Large intestine (tissue), 3 donors: ENCODE measurements at regions not wholly inside any gene's neighbourhood (a gene's known extent, or its start where the extent isn't known, plus 50 kb on each side); places are given as distances from the start of the nearest gene placed in this dataset.
A peak's percentile ranks its signal among the peaks of the same experiment; 100 is the strongest.
"Not testable (repeated sequence)": the region's sequence is repeated elsewhere in the genome, so short reads cannot be mapped to it uniquely, and the experiment has no call there.

Source experiments
- DNase-seq, 2 donors: peaks; one replicate each; pipeline versions ENCODE4 v3.0.0 to v3.0.0-alpha.2; 2013
- H3K27ac ChIP-seq: one replicate; pipeline ENCODE4 v1.5.1; 2013; ENCODE audit warnings: low read length
- H3K27me3 ChIP-seq: 2 replicates; pipeline ENCODE4 v1.6.1; 2013; ENCODE audit warnings: low read length; ENCODE audit not compliant: control insufficient read depth, insufficient read depth
- H3K36me3 ChIP-seq: 2 replicates; pipeline ENCODE4 v1.6.1; 2013; ENCODE audit warnings: low read length; ENCODE audit not compliant: control insufficient read depth, insufficient read depth
- H3K4me1 ChIP-seq: one replicate; pipeline ENCODE4 v1.6.1; 2013; ENCODE audit warnings: low read length; ENCODE audit not compliant: control insufficient read depth, insufficient read depth
- H3K4me3 ChIP-seq: one replicate; pipeline ENCODE4 v1.5.1; 2013; ENCODE audit warnings: low read length
- H3K9me3 ChIP-seq: one replicate; pipeline ENCODE4 v1.6.1; 2013; ENCODE audit warnings: mild to moderate bottlenecking, low read depth, low read length, moderate library complexity; ENCODE audit not compliant: control insufficient read depth
- WGBS: methylation state at CpG from one replicate; pipeline ENCODE4 v1.1.5; 2013; ENCODE audit warnings: low lambda C conversion rate; ENCODE audit not compliant: insufficient coverage; 5-methylcytosine and 5-hydroxymethylcytosine counted together

DNA sequence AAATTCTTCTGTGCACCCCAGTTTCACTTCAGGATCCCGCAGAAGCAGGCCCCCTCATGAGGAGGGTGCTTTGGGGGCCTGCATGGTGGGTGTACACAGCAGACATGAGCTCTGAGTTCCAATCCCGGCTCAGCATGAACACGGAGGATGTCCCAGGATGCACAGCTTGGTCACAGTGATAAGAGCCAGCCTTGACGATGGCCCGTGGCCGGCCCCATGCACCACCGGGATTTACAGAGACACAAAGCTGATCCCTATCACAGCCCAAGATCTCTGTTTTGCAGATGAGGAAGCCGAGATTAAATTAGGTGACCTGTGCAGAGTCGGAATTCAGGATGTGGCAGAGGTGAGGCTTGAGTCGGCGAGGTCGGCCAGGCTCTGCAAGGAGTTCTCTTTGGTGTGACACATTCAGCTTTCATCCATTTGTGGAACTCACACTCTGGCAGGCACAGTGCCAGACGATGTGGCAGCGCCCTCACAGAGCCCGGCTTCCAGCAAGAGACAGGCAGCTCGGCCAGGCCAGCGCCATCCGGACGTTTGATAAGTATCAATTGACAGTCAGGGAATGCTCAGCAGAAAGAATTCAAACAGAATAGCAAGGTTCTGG is 456.3 kb upstream of the MYT1L start:
- H3K9me3 ChIP-seq, result no peaks in the 10 kb centered on the region
- no peak overlapping the region for H3K4me3 ChIP-seq
- WGBS, result no CpG with 5 or more reads among the region's 19 CpGs
- no peaks in the 10 kb centered on the region for H3K36me3 ChIP-seq
- no peaks in the 10 kb centered on the region for H3K4me1 ChIP-seq
- no peak for DNase-seq
- no peaks in the 10 kb centered on the region for H3K27me3 ChIP-seq
- H3K27ac ChIP-seq, result no peak overlapping the region

DNA sequence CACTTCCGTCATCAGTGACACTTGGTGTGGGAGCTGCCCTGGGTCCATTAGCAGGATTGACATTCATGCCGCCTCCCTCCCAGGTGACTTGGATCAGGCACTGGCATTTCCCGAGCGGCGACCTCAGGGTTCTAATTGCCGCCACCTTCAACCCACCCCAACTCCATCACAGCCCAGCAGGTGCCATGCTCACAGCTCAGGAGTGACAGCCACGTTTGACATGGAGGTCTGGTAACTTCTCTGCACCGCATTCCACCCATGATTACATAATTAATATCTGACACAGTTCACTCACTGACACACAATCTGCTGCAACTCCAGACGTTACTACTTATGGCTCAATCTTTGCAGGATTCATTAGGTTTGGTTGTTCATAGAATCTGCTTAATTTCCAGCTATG is 450.9 kb upstream of the MYT1L start:
- Histone ChIP-seq H3K4me3 (no peak overlapping the region), H3K27ac (no peak overlapping the region), H3K4me1 (no peaks in the 10 kb centered on the region), H3K9me3 (peaks cover 11% of the 10 kb centered on the region), H3K36me3 (no peaks in the 10 kb centered on the region), H3K27me3 (no peaks in the 10 kb centered on the region)
- no CpG with 5 or more reads among the region's 9 CpGs for WGBS
- no peak for DNase-seq

DNA sequence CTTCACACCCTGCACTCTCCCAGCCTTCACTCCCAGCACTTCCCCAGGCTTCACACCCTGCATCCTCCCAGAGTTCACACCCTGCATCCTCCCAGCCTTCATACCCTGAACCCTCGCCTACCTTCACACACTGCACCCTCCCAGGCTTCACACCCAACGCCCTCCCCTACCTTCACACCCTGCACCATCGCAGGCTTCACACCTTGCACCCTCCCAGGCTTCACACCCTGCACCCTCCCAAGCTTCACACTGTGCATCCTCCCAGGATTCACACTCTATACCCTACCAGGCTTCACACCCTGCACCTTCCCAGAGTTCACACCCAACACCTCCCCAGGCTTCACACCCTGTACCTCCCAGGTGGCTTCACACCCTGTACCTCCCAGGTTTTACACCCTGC is 448.7 kb upstream of the MYT1L start:
- no peak overlapping the region for H3K27ac ChIP-seq
- H3K4me1 ChIP-seq, result no peaks in the 10 kb centered on the region
- H3K9me3 ChIP-seq, result peaks cover 11% of the 10 kb centered on the region
- WGBS, result 73% methylated on average over 2 of the region's 3 CpGs
- DNase-seq, result no peak
- no peak overlapping the region for H3K4me3 ChIP-seq
- H3K36me3 ChIP-seq, result no peaks in the 10 kb centered on the region
- H3K27me3 ChIP-seq, result no peaks in the 10 kb centered on the region

DNA sequence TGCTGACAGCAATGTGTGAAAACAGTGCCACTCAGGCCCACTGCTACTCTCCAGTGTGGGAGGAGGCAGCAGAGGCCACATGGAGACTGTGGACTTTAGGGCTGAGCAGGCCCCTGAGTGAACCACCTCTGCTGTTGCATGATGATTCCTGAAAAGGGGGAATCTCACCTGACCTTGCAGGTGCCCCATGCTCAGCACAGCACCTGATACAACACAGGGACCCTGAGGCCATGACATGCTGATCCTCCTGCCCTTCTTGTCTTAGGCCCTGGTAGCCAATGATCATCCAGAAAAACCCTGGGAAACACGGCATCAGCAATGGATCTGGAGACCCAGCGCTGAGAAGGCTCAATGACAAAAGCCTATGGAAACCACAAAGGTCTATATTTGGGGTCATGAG is 446.8 kb upstream of the MYT1L start:
- Histone ChIP-seq H3K27me3 (no peaks in the 10 kb centered on the region), H3K9me3 (peaks cover 11% of the 10 kb centered on the region), H3K36me3 (no peaks in the 10 kb centered on the region), H3K27ac (no peak overlapping the region), H3K4me3 (no peak overlapping the region), H3K4me1 (no peaks in the 10 kb centered on the region)
- no peak for DNase-seq
- WGBS, result no CpG with 5 or more reads among the region's 2 CpGs

DNA sequence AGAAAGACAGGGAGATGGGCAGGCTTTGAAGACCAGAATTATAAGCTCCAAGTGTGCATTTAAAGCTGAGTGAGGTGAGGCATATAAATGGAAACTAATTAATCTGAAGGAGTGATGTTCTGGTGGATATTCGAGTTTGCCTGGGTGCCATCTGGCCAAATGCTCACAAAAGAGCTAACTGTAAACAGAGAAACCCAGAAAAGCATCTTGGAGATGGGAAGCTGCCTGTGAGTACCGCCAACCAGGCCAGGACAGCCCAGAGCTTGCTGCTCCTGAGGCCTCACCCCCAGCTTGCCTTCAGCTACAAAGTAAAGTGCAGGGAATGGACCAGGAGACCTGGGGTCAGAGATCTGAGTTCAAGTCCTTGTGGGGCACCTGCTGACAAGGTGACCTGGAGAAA is 446.1 kb upstream of the MYT1L start:
- no CpG with 5 or more reads among the region's 2 CpGs for WGBS
- no peak overlapping the region for H3K4me3 ChIP-seq
- no peak for DNase-seq
- H3K36me3 ChIP-seq, result no peaks in the 10 kb centered on the region
- H3K27me3 ChIP-seq, result no peaks in the 10 kb centered on the region
- peaks cover 11% of the 10 kb centered on the region for H3K9me3 ChIP-seq
- H3K4me1 ChIP-seq, result no peaks in the 10 kb centered on the region
- H3K27ac ChIP-seq, result no peak overlapping the region

DNA sequence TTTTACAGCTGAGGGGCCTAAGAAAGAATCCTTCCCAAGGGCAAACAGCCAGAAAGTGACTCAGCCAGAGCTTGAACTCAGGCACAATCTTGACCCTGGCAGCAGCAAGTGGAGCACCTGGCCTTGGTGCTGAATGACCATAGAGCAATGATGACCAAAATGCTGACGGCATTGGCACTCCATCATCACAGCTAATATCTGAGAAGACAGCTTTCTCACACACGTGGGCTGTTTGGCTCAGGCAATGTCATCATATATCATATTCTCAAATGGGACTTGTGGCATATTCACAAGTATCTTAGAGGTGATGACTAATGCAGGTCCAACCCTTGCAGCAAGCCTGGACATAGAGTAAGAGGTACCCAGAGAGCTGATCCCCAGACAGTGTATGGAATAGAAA is 443.9 kb upstream of the MYT1L start:
- WGBS, result no CpG with 5 or more reads among the region's 2 CpGs
- Histone ChIP-seq H3K27me3 (no peaks in the 10 kb centered on the region), H3K36me3 (no peaks in the 10 kb centered on the region), H3K4me1 (no peaks in the 10 kb centered on the region), H3K27ac (no peak overlapping the region), H3K9me3 (peaks cover 3% of the 10 kb centered on the region), H3K4me3 (no peak overlapping the region)
- no peak for DNase-seq

DNA sequence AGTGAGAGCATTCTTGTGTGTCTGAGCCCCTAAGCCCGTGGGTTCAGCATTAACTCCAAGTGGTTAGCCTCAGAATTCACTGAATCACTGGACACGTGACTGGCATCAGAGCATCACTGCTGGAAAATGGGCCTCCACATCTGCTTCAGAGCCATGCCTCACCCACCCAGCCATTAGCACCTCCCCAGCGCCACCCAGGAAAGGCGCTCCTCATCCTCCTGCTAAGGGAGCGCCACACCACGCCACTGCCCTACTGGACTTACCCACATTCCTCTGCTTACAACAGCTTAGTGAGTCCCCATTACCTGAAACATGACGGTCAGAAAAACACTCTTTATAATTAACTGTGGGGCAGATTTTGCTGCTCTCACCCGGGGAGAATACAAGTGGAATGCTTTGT is 442.6 kb upstream of the MYT1L start:
- DNase-seq, result no peak
- WGBS, result no CpG with 5 or more reads among the region's 8 CpGs
- Histone ChIP-seq H3K9me3 (no peaks in the 10 kb centered on the region), H3K27me3 (no peaks in the 10 kb centered on the region), H3K36me3 (no peaks in the 10 kb centered on the region), H3K4me1 (no peaks in the 10 kb centered on the region), H3K4me3 (no peak overlapping the region), H3K27ac (no peak overlapping the region)

DNA sequence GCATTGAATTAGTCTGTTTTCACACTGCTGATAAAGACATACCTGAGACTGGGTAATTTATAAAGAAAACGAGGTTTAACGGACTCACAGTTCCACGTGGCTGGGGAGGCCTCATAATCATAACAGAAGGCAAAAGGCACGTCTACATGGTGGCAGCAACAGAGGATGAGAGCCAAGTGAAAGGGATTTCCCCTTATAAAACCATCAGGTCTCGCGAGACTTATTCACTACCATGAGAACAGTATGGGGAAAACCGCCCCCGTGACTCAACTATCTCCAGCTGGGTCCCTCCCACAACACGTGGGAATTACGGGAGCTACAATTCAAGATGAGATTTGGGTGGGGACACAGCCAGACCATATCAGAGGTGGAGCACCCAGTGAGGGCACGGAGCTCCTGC is 442.0 kb upstream of the MYT1L start:
- H3K9me3 ChIP-seq, DNase-seq, H3K36me3 ChIP-seq, H3K4me3 ChIP-seq, H3K27me3 ChIP-seq, H3K27ac ChIP-seq, H3K4me1 ChIP-seq: not testable (repeated sequence)
- 80% methylated on average over 1 of the region's 11 CpGs for whole genome bisulfite sequencing

DNA sequence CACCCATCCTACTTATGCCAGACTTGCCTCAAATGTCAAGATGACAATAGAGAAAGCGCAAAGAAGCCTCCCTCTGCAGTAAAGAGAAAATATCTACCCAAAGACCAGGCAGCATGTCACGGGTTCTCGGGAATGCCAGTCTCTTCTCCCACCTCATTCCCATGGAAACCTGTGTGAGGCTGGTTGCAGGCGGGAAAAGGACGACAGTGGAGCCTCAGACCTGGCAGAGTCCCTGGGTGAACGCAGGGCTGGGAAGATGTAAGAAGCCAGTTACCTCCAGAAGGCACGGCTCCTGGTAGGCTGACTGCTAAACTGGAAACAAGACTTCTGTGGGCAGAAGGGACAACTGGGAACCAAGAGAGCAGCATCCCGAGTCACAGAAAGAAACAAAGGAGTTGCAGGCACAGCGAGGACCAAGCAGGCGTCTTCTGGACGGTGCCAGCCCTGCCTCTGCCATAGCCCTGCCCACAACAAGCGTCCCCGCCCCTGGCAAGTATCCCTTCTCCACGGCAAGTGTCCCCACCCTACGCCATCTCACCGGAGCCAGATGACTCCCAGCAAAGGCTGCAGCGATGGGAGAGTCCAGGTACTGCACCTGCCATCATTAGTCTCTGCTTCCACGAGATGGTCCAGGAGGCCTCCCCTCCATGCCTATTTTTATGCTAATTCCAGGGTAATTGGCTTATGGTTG is 440.8 kb upstream of the MYT1L start:
- no peak overlapping the region for H3K4me3 ChIP-seq
- no peak for DNase-seq
- no peak overlapping the region for H3K27ac ChIP-seq
- no peaks in the 10 kb centered on the region for H3K36me3 ChIP-seq
- no peaks in the 10 kb centered on the region for H3K4me1 ChIP-seq
- no CpG with 5 or more reads among the region's 18 CpGs for WGBS
- no peaks in the 10 kb centered on the region for H3K9me3 ChIP-seq
- no peaks in the 10 kb centered on the region for H3K27me3 ChIP-seq

DNA sequence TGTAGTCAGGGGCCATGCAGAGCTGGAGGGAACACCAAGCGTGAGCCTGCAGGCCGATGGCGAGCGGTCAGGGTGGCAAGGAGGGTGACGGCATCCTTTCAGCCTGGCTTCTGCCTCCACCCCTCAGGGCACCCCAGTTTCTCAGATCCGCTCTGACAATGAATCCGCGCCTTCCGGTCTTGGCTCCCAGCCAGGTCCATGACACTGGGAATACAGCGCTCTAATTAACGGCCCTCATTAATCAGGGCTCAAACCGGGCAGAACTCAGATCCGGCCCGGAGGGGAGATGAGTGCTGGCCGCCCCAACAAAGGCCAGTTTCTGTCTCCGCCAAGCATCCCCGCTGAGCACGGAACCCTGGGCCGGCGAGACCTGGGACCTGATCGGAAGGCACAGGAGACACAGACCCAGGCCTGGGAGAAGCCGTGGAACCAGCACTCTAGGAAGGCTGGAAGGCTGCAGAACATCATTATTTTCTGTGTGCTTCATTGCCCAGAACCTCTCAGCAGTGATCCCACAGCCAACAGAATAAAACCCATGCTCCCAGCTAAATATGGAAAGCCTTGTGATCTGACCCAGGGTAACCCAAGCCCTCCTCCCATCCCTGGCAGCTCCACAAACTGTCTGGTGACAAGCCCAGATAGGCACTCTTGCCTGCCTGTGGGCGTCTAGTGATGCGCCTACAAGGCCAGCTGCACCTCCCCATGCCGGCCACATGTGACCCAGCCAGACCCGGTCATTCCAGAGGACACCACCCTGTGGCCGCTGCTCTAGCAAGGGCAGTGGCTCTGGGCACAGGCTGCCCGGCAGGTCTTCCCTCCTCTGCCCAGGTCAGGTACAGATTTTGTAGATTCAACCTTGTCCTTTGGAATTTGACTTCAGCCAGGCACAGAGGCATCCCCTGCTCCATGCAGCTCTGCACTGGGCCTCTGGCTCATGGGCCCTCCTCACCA is 438.7 kb upstream of the MYT1L start:
- Histone ChIP-seq H3K4me1 (no peaks in the 10 kb centered on the region), H3K4me3 (no peak overlapping the region), H3K36me3 (no peaks in the 10 kb centered on the region), H3K9me3 (no peaks in the 10 kb centered on the region), H3K27ac (no peak overlapping the region), H3K27me3 (no peaks in the 10 kb centered on the region)
- peak; percentile 6 to 7 for DNase-seq
- WGBS, result no CpG with 5 or more reads among the region's 28 CpGs
